Stimulated activated CD4-positive, alpha-beta T cell treated with anti-CD3 and anti-CD28 coated beads, Interleukin-15, amount 100 ng/mL, for 48 hours (primary cell): ENCODE measurements at regions not wholly inside any gene's neighbourhood (a gene's known extent, or its start where the extent isn't known, plus 50 kb on each side); places are given as distances from the start of the nearest gene placed in this dataset.
"Not testable (repeated sequence)": the region's sequence is repeated elsewhere in the genome, so short reads cannot be mapped to it uniquely, and the experiment has no call there.

Experiments
- DNase-seq, 2 donors: peaks; one replicate each; pipeline ENCODE4 v3.0.0-alpha.2; 2020; ENCODE audit warnings: low read depth in 2 of 2

- DNase-seq, result no peak
These were observed 267.8 kb downstream of the MED10 start for GRCh38 chr5:6110441-6111005.

DNA sequence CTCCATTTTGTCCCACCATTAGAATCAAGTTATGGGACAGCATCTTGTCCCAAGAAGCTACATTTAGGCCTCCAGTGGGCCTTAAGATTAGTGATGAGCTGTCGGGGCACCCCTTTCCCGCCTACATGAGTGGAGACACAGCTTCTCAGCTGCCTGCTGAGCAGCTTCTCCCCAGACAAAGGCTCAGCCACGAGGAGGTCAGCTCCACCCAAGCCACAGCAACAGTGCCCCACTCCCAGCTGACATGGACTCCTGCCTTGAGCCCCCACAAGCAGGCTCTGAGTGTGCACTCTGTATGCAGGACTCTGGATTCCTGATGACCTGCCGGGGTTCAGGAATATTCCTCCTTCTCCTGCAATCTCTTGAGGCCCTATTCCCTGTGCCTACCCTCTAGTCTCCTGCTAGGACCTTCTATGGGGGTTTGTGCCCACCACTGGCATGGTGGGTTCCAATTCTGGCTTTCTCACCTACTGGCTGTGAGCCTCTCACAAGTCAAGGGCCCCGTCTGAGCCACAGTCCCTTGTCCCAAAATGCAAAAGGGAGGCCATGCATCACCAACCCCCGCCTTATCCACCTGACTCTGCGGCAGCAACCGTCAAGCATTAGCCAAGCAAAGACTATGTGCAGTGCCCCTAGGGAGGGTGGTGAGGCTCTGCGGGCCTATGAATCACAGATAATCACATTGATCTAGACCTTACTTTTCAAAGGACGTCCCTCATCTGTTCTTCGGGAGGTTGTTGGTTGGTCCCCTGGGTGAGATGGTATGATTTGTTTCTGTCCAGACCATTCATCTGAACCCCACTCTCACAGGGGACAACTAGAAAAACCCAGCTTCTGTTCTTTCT lies 269.1 kb downstream of the MED10 start:
- DNase-seq, result no peak

- DNase-seq, result no peak
These were observed 269.9 kb downstream of the MED10 start for GRCh38 chr5:6108540-6108848.

- DNase-seq, result no peak
These were observed 270.4 kb downstream of the MED10 start for GRCh38 chr5:6107675-6108539.

DNA sequence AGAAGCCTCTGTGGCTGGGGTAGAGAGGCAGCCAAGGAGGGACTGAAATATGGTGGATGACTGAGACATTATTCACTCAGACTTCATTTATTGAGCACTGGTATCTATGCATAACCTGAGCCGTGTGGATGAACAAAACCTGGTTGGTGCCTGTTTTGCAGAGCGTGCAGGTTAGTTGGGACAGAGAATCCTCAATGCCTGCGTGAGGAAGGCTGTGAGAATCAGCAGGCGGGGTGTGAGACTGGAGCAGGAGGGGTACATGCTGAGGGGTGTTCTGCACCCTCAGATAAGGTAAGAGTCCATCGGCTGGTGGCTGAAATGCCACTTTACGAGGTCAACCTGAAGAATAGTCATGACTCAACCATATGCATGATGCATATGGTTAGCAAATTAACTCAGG lies 271.6 kb downstream of the MED10 start:
- no peak for DNase-seq

DNA sequence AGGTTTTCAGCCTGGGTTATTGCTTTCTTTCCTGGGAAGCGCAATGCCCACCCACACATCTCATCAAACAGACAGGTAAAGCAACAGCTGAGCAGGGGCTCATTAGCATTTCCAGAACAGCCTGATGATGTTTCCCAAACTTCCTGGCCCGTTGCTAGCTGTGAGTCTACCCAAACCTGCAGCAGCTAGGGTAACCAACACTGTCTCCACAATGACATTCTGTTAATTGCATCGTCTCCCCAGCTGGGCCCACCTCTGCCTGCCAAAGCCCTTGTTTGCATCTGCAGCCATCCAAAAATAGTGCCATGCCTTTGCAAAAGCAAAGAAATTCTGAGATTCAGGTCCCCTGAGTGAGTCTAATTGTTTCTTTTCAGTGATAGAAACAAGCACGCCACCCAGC lies 273.0 kb downstream of the MED10 start:
- DNase-seq, result no peak

DNA sequence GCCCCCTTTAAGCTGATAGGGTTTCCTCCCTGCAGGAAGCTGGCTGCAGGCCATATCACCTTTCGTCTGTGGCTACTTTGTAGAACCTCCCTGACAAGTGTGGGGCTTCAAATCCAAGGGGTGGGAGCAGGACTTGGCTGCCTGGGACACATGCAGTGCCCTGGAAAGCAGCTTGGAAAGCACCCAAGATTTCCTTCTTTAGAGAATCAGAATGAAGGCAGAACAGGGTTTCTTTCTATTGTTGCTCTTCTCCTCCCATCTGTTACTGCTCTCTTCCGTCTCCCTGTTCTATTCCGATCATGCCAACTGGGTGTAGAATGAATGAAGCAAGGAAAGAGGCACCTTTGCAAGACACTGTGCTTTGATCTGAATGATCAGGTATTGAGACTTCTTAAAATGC lies 282.2 kb downstream of the MED10 start:
- no peak for DNase-seq

GRCh38 chr5:6094180-6094579 lies 284.2 kb downstream of the MED10 start:
- not testable (repeated sequence) for DNase-seq

DNA sequence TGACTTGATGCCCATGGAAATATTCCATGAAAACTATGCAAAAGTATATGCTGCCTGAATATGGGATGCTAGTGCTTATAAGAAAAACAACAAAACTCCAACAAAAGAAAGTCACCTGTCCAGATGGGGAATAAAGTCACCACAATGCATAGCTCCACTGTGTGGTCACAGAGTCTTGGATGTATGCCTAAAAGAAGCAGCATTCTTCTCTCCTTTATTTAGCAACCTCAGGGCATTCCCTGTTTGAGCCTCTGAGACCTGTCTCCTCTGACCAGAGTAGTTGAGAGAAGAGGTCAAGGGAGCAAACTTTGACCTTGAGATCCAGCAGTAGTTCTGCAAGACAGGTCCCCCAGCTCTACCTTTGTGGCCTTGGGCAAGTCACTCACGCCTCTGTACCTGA lies 287.5 kb downstream of the MED10 start:
- no peak for DNase-seq

- DNase-seq, result no peak
These were observed 288.2 kb downstream of the MED10 start for GRCh38 chr5:6090079-6090654.

GRCh38 chr5:6088706-6089105 lies 289.6 kb downstream of the MED10 start:
- no peak for DNase-seq

GRCh38 chr5:6087576-6087975 lies 290.8 kb downstream of the MED10 start:
- no peak for DNase-seq

- DNase-seq, result no peak
These were observed 291.5 kb downstream of the MED10 start for GRCh38 chr5:6086871-6087270.

GRCh38 chr5:6085341-6085860 lies 292.9 kb downstream of the MED10 start:
- DNase-seq, result no peak

DNA sequence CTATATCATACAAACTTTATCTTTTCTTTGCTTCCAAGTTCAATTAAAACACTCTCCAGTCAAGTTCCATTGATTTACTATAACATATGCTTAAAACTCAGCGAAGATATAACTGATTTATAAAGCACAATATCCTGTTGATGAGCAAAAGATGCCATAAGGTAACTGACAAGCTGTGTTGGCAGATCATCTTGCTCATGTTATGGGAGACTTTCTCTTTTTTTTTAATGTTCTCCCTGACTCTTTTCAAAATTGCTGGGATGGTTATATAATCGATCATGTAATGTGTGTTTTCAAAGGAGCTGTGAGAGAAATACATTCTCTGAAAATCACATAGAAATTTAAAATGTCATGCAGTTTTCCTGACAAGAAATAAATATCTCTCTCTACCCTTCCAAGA lies 293.5 kb downstream of the MED10 start:
- no peak for DNase-seq

GRCh38 chr5:6084376-6084775 lies 294.0 kb downstream of the MED10 start:
- no peak for DNase-seq

DNA sequence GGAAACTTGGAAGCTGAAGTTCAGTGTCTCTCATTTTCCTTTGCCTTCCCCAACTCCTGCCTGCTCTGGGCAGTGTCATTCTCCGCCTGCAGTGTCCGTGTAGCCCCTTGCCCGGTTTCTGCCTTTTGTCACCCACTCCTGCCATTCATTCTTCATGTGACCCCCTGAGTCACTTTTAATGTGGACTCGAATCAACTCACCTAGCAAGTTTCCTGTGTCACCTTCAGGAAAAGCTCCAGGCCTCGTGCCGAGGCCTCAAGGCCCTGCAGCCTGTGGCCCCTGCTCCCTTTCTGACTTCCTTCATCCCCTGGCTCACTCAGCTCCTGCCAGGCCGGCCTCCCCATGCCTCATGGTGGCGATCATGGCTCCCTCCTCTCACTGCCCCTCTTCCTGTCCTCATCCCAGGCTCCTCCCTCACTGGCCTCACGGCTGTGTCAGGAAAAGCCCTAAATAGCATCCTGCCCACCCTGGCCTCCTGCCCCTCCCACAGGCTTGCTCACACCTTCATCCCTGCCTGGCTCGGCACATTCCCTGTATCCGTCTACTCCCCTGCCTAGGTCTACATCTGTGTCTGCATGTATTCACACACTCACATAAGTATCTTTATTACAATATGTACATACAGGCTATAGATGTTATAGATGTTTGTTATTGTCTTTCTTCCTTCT lies 294.9 kb downstream of the MED10 start:
- no peak for DNase-seq

- DNase-seq, result no peak
These were observed 295.7 kb downstream of the MED10 start for GRCh38 chr5:6082685-6083084.

GRCh38 chr5:6081727-6082210 lies 296.6 kb downstream of the MED10 start:
- no peak for DNase-seq

GRCh38 chr5:6080930-6081726 lies 297.2 kb downstream of the MED10 start:
- no peak for DNase-seq

- DNase-seq, result no peak
These were observed 297.9 kb downstream of the MED10 start for GRCh38 chr5:6080436-6080835.
